Gastrocnemius medialis (tissue), 4 donors: ENCODE measurements at regions not wholly inside any gene's neighbourhood (a gene's known extent, or its start where the extent isn't known, plus 50 kb on each side); places are given as distances from the start of the nearest gene placed in this dataset.
"Not testable (repeated sequence)": the region's sequence is repeated elsewhere in the genome, so short reads cannot be mapped to it uniquely, and the experiment has no call there.

Experiments used
- ATAC-seq, 2 donors: fragments of 150-250 bp; one replicate each; pipeline ENCODE4 v1.9.1; 2016
- DNase-seq, 2 donors: peaks; one replicate each; pipeline ENCODE4 v3.0.0-alpha.2; 2019
- H3K27ac ChIP-seq, 4 donors: fragments of 200-600 bp; sonication (generic); 1 replicate in 1 of 4; 2 replicates in 3 of 4; pipeline ENCODE4 v1.5.1; 2016 to 2018; ENCODE audit warnings: mild to moderate bottlenecking in 2 of 4, moderate library complexity in 1 of 4
- H3K27me3 ChIP-seq, 3 donors: fragments of 200-600 bp; sonication (generic) in 2 of 3; 1 replicate in 1 of 3; 2 replicates in 2 of 3; pipeline versions ENCODE4 v1.5.1 to v1.6.0; 2016 to 2019; ENCODE audit warnings: mild to moderate bottlenecking in 1 of 3, moderate library complexity in 1 of 3
- H3K36me3 ChIP-seq, 2 donors: fragments of 200-600 bp; sonication (generic) in 1 of 2; one replicate each; pipeline ENCODE4 v1.5.1; 2017 to 2018
- H3K4me1 ChIP-seq, 2 donors: fragments of 200-600 bp; sonication (generic) in 1 of 2; one replicate each; pipeline ENCODE4 v1.5.1; 2016 to 2017; ENCODE audit warnings: mild to moderate bottlenecking in 2 of 2
- H3K4me3 ChIP-seq, 4 donors: fragments of 200-600 bp; sonication (generic) in 3 of 4; 1 replicate in 1 of 4; 2 replicates in 3 of 4; pipeline ENCODE4 v1.5.1; 2016 to 2019; ENCODE audit warnings: mild to moderate bottlenecking in 2 of 4
- H3K9me3 ChIP-seq, 3 donors: fragments of 200-600 bp; sonication (generic) in 2 of 3; 1 replicate in 1 of 3; 2 replicates in 2 of 3; pipeline ENCODE4 v1.5.1; 2016 to 2019
- CTCF ChIP-seq, 5 experiments: fragments of 450-650 bp in 3 of 5; fragments of 200-600 bp in 2 of 5; sonication (generic) in 2 of 5; IDR thresholded peaks in 4 of 5; conservative IDR thresholded peaks in 1 of 5; 1 replicate in 4 of 5; 2 replicates in 1 of 5; pipeline ENCODE4 v1.5.1; 2016 to 2019; ENCODE audit warnings: antibody characterized with exemption in 5 of 5, mild to moderate bottlenecking in 3 of 5, moderate library complexity in 3 of 5
- POLR2A ChIP-seq, 2 donors: fragments of 450-650 bp; IDR thresholded peaks; one replicate each; pipeline ENCODE4 v1.6.1; 2017; ENCODE audit warnings: antibody characterized with exemption in 2 of 2, mild to moderate bottlenecking in 2 of 2, moderate library complexity in 2 of 2
- in situ Hi-C, 4 donors: fragments of 200-750 bp; cut with MboI; loops; one replicate each; pipeline versions ENCODE4 v1.15.0 to v1.8.0; 2017; ENCODE audit warnings: low sequenced_read_pairs in 4 of 4
- intact Hi-C: fragments of 100-400 bp; cut with DNase I; formaldehyde crosslinking; loops from one replicate; pipeline ENCODE4 v1.15.1; 2023; ENCODE audit warnings: low total_unique reads

GRCh38 chr14:52125885-52126284 is 57.0 kb upstream of the NID2 start:
- TF ChIP-seq POLR2A (IDR thresholded peaks at IDR 0.05) (no peak), CTCF (IDR thresholded peaks at IDR 0.05 in 4 of 5, conservative IDR thresholded peaks at IDR 0.05 in 1 of 5) (no peak)
- no peak for DNase-seq
- intact Hi-C loops, result no loop called here
- Histone ChIP-seq H3K4me3 (no peak overlapping the region), H3K27me3 (no peaks in the 10 kb centered on the region), H3K27ac (no peak overlapping the region), H3K9me3 (no peaks in the 10 kb centered on the region), H3K4me1 (peaks cover 0 to 17% of the 10 kb centered on the region in 2 donors), H3K36me3 (no peaks in the 10 kb centered on the region)
- ATAC-seq, result no peak
- in situ Hi-C loops, result no loop called here

- peak overlapping the region; percentile 28 to 64 (median 42) for H3K27ac ChIP-seq
- peaks cover 0 to 17% of the 10 kb centered on the region in 2 donors for H3K4me1 ChIP-seq
- intact Hi-C loops, result no loop called here
- no peaks in the 10 kb centered on the region for H3K36me3 ChIP-seq
- in situ Hi-C loops, result no loop called here
- DNase-seq, result no peak
- H3K4me3 ChIP-seq, result no peak overlapping the region
- TF ChIP-seq POLR2A (IDR thresholded peaks at IDR 0.05), result no peak
- no peak for TF ChIP-seq CTCF (IDR thresholded peaks at IDR 0.05 in 4 of 5, conservative IDR thresholded peaks at IDR 0.05 in 1 of 5)
- H3K27me3 ChIP-seq, result no peaks in the 10 kb centered on the region
- H3K9me3 ChIP-seq, result no peaks in the 10 kb centered on the region
- peak in 1 of 2 donors; percentile 66 for ATAC-seq
These were observed 56.2 kb upstream of the NID2 start for GRCh38 chr14:52124791-52125684.

GRCh38 chr14:52122163-52122562 is 53.3 kb upstream of the NID2 start:
- intact Hi-C loops, DNase-seq, H3K9me3 ChIP-seq, in situ Hi-C loops, H3K4me3 ChIP-seq, H3K27me3 ChIP-seq, H3K36me3 ChIP-seq, H3K27ac ChIP-seq, ATAC-seq: not testable (repeated sequence)
- H3K4me1 ChIP-seq, result peaks cover 0 to 17% of the 10 kb centered on the region in 2 donors

GRCh38 chr14:52121441-52121840 is 52.6 kb upstream of the NID2 start:
- in situ Hi-C loops (no loop called here), intact Hi-C loops (no loop called here)
- Histone ChIP-seq H3K9me3 (no peaks in the 10 kb centered on the region), H3K4me1 (peaks cover 0 to 17% of the 10 kb centered on the region in 2 donors), H3K36me3 (no peaks in the 10 kb centered on the region), H3K27me3 (no peaks in the 10 kb centered on the region), H3K4me3 (no peak overlapping the region), H3K27ac (no peak overlapping the region)
- no peak for ATAC-seq
- TF ChIP-seq CTCF (IDR thresholded peaks at IDR 0.05 in 4 of 5, conservative IDR thresholded peaks at IDR 0.05 in 1 of 5) (no peak), POLR2A (IDR thresholded peaks at IDR 0.05) (no peak)
- no peak for DNase-seq

- intact Hi-C loops (no loop called here), in situ Hi-C loops (no loop called here)
- DNase-seq (no peak), ATAC-seq (no peak)
- Histone ChIP-seq H3K4me1 (peaks cover 0 to under 1% of the 10 kb centered on the region in 2 donors), H3K9me3 (no peaks in the 10 kb centered on the region), H3K4me3 (no peak overlapping the region), H3K27me3 (no peaks in the 10 kb centered on the region), H3K27ac (no peak overlapping the region), H3K36me3 (no peaks in the 10 kb centered on the region)
- TF ChIP-seq POLR2A (IDR thresholded peaks at IDR 0.05), result no peak
- TF ChIP-seq CTCF (IDR thresholded peaks at IDR 0.05 in 4 of 5, conservative IDR thresholded peaks at IDR 0.05 in 1 of 5), result no peak
These were observed 50.2 kb upstream of the NID2 start for GRCh38 chr14:52119030-52119429.
